ENCODE measurements at regions not wholly inside any gene's neighbourhood (a gene's known extent, or its start where the extent isn't known, plus 50 kb on each side); places are given as distances from the start of the nearest gene placed in this dataset.

- TF ChIP-seq CTCF (IDR thresholded peaks at IDR 0.05), result no peak
- TF ChIP-seq POLR2A (IDR thresholded peaks at IDR 0.05), result no peak
These were observed 868.0 kb upstream of the CTNND2 start for GRCh38 chr5:12772276-12772675.

Data from Peyer's patch (tissue), 4 donors.